ENCODE measurements at regions not wholly inside any gene's neighbourhood (a gene's known extent, or its start where the extent isn't known, plus 50 kb on each side); places are given as distances from the start of the nearest gene placed in this dataset.
"Not testable (repeated sequence)": the region's sequence is repeated elsewhere in the genome, so short reads cannot be mapped to it uniquely, and the experiment has no call there.

- H3K27ac ChIP-seq: no peak overlapping the region
- no peak for DNase-seq (ENCODE audit: low read depth, low spot score)
These were observed 452.3 kb downstream of the GJA1 start for GRCh38 chr6:121887724-121888123.

GRCh38 chr6:121890307-121890910, 455.0 kb downstream of the GJA1 start:
- DNase-seq (ENCODE audit: low read depth, low spot score): no peak
- H3K27ac ChIP-seq: no peak overlapping the region

DNA sequence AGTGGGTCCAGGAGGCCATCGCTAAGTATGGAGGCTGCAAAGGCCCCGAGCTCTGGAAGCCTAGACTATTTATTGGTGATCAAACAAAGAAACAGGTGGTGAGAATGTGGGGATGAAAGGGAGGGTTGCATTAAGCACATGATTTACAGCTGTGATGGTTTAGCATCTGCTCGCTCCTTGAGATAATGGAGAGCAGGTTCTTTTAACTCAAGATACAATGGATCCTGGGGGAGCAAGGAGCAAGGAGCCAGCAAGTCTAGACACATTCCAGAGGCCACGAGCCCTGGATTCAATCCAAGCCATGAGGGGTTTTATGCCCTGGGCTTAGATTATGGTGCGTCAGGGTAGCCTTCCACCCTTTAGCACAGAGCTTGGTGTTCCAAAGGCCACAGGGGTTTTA, 460.3 kb downstream of the GJA1 start:
- H3K27ac ChIP-seq: peak overlapping the region; percentile 69
- DNase-seq (ENCODE audit: low read depth, low spot score): not testable (repeated sequence)

DNA sequence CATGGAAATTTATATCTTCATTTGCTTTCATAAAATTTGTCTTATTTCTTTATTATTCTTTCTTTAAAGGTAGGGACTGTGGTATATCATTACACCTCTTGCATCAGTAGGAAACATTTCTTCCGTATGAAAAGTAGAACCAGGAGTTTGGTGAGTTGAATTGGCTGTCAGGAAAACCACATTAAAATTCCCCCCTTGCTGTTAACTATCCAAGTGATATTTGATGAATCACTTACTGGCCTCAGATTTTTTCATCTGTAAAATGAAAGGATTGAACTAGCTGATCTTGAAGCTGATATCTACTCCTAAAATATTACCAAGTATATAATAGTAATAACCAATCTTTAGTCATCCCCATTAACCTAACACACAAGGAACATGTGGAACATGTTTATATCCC, 460.9 kb downstream of the GJA1 start:
- no peak for DNase-seq (ENCODE audit: low read depth, low spot score)
- peak overlapping the region; percentile 69 for H3K27ac ChIP-seq

GRCh38 chr6:121896771-121897170, 461.3 kb downstream of the GJA1 start:
- no peak for DNase-seq (ENCODE audit: low read depth, low spot score)
- H3K27ac ChIP-seq: peak overlapping the region; percentile 69

GRCh38 chr6:121897337-121897760, 461.9 kb downstream of the GJA1 start:
- H3K27ac ChIP-seq: peak overlapping the region; percentile 69
- DNase-seq (ENCODE audit: low read depth, low spot score): peak; percentile 44

DNA sequence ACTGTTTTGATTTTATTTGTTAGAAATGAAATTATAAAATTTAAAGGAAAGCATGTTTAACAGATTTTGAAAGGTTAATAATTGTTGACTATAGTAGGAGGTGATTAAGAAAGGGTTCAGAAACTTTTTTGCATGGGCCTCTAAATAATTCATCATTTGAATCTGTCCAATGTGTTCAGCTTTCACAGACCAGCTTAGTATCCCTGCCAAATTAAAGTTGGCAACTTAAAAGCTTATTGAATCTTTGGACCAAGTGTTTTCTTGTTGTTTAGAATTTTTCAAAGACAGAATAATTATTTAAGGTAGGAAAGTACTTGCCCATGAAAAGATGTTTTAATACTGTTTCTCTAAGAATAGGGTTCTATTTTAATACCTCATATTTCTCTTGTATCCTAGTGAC, 466.0 kb downstream of the GJA1 start:
- no peak for DNase-seq (ENCODE audit: low read depth, low spot score)
- no peak overlapping the region for H3K27ac ChIP-seq

DNA sequence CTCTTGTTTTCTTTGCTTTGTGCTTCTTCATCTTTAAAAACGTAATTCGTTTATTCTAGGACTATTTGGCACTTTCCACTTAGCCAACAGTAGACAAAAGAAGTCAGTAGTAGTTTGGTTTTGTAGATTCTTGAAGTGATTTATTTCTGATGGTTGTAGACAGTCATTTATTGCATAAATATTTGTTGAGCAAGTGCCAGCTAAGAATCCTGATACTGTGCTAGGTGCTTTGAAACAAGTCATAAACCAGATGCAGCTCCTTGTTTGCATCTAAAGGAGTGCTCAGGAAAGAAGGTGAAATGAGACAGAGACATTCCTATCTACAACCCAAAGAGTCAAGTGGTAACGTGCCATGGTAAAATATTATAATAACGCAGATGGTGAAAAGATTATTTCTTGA, 469.1 kb downstream of the GJA1 start:
- no peak for DNase-seq (ENCODE audit: low read depth, low spot score)

GRCh38 chr6:121912905-121913304, 477.5 kb downstream of the GJA1 start:
- H3K27ac ChIP-seq: no peak overlapping the region
- DNase-seq (ENCODE audit: low read depth, low spot score): no peak

More for the DNA sequence above, 469.1 kb downstream of the GJA1 start:
- H3K27ac ChIP-seq: no peak overlapping the region

GRCh38 chr6:121917263-121917829, 481.9 kb downstream of the GJA1 start:
- no peak overlapping the region for H3K27ac ChIP-seq
- no peak for DNase-seq (ENCODE audit: low read depth, low spot score)

- H3K27ac ChIP-seq: no peak overlapping the region
- DNase-seq (ENCODE audit: low read depth, low spot score): peak; percentile 22
These were observed 481.5 kb upstream of the HSF2 start for GRCh38 chr6:121917834-121918559.

GRCh38 chr6:121920616-121921015, 478.8 kb upstream of the HSF2 start:
- DNase-seq (ENCODE audit: low read depth, low spot score): no peak
- H3K27ac ChIP-seq: no peak overlapping the region

- DNase-seq (ENCODE audit: low read depth, low spot score): no peak
- H3K27ac ChIP-seq: no peak overlapping the region
These were observed 474.4 kb upstream of the HSF2 start for GRCh38 chr6:121925024-121925423.

DNA sequence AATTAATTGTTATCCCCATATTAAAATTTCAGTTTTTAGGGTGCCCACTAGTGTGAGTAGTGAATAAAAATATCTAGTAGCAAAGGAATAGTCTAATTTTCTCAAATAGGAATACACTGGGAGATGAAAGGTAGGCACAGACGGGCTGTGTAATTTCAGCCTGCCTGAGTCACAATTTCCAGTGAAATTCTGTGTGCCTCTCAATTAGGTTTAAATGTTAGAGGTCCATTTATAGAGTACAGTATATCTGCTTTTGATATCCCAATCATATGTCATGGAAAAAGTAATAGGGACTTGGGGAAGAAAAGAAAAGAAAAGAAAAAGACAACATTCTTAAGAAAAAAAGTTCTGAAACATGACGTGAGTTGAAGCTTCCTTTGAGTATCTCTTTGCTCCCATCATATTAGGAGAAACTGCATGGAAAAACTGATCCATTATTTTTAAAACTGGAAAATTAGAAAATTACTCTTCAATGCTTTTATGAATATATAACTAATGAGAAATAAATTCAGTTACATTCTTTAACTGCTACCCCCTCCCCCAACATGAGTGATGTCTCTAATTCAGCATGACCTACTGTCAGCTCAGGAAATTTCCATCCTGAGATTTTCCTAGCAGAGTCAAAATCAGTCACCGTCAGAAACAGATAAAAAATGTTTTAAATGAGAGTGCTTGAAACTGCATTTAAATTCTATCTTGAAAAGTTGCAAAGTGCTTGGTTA, 473.8 kb upstream of the HSF2 start:
- H3K27ac ChIP-seq: no peak overlapping the region
- DNase-seq (ENCODE audit: low read depth, low spot score): no peak

DNA sequence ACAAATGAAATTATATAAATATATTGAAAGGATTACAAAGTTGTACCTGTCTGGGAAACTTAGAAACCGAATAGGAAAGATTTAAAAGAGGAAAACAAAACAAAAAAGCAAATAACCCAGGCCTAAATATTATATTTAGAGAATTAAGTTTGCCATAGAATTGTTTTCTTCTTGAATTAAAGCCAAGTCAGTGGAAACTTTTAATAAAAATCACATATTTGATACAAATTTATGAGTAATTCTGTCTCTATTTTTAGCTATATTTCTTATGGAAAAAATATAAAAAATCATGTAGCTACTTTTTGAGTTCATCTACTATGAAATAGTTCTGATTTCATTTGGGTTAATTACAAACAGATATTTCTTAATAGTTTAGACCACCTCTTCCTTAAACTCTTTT, 470.2 kb upstream of the HSF2 start:
- DNase-seq (ENCODE audit: low read depth, low spot score): no peak
- H3K27ac ChIP-seq: no peak overlapping the region

GRCh38 chr6:121932076-121932991, 467.1 kb upstream of the HSF2 start:
- H3K27ac ChIP-seq: no peak overlapping the region
- no peak for DNase-seq (ENCODE audit: low read depth, low spot score)

GRCh38 chr6:121934451-121934850, 465.0 kb upstream of the HSF2 start:
- no peak for DNase-seq (ENCODE audit: low read depth, low spot score)
- no peak overlapping the region for H3K27ac ChIP-seq

DNA sequence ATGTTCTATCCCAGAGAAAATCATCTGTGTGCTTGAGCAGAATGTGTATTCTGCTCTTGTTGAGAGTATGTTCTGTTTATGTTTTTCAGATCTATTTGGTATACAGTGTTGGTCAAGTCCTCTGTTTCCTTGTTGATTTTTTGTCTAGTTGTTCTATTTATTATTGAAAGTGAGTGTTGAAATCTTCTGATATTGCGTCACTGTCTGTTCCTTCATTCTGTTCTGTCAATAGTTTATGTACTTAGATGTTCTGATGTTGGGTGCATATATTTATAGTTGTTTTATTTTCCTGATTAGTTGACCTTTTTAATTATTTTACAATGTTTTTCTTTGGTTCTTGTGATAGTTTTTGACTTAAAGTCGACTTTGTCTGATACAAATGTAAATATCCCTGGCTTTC, 458.7 kb upstream of the HSF2 start:
- no peak for DNase-seq (ENCODE audit: low read depth, low spot score)

GRCh38 chr6:121944354-121944753, 455.1 kb upstream of the HSF2 start:
- H3K27ac ChIP-seq: no peak overlapping the region
- no peak for DNase-seq (ENCODE audit: low read depth, low spot score)

More for the DNA sequence above, 458.7 kb upstream of the HSF2 start:
- no peak overlapping the region for H3K27ac ChIP-seq

- no peak overlapping the region for H3K27ac ChIP-seq
- DNase-seq (ENCODE audit: low read depth, low spot score): no peak
These were observed 448.3 kb upstream of the HSF2 start for GRCh38 chr6:121951123-121951522.

All from epithelial cell of prostate (primary cell).